HEK293 (cell line): ENCODE measurements at regions not wholly inside any gene's neighbourhood (a gene's known extent, or its start where the extent isn't known, plus 50 kb on each side); places are given as distances from the start of the nearest gene placed in this dataset.

ENCODE experiments used
- CTCF ChIA-PET: fragments of 350-600 bp; formaldehyde crosslinking; extraction: SDS; loops from one replicate; lab custom pipeline; 2021; ENCODE audit warnings: antibody characterized with exemption; lab: Yijun Ruan, JAX
- POLR2A ChIA-PET: fragments of 300-600 bp; formaldehyde crosslinking; extraction: SDS; loops from one replicate; lab custom pipeline; 2020; ENCODE audit warnings: antibody characterized with exemption, inconsistent platforms; lab: Yijun Ruan, JAX
- H3K27ac ChIP-seq: fragments of 200-500 bp; sonication (Bioruptor generic); 2 replicates; pipeline ENCODE4 v1.5.1; 2014; ENCODE audit warnings: low read depth, low read length, control low read depth, inconsistent platforms; ENCODE audit errors: extremely low read depth
- H3K36me3 ChIP-seq, 2 experiments: fragments of 200-500 bp in 1 of 2; sonication (Bioruptor generic) in 1 of 2; 1 replicate in 1 of 2; 2 replicates in 1 of 2; pipeline ENCODE4 v1.5.1; 2014 to 2017; ENCODE audit warnings: inconsistent platforms in 2 of 2, low read length in 2 of 2; ENCODE audit not compliant: control insufficient read depth in 2 of 2, insufficient read depth in 1 of 2
- H3K4me1 ChIP-seq: fragments of 200-500 bp; sonication (Bioruptor generic); 2 replicates; pipeline ENCODE4 v1.5.1; 2014; ENCODE audit warnings: mild to moderate bottlenecking, low read length, inconsistent platforms; ENCODE audit not compliant: control insufficient read depth, insufficient read depth
- H3K4me3 ChIP-seq: 2 replicates; pipeline ENCODE4 v1.5.1; 2011; ENCODE audit warnings: low read depth, mild to moderate bottlenecking, control low read depth, low read length, moderate library complexity
- H3K9me3 ChIP-seq: fragments of 200-500 bp; sonication (Bioruptor generic); 2 replicates; pipeline ENCODE4 v1.5.1; 2014; ENCODE audit warnings: low read depth, low read length, inconsistent platforms; ENCODE audit not compliant: control insufficient read depth, insufficient read depth
- KLF1 ChIP-seq: fragments of 450-650 bp; formaldehyde crosslinking; IDR thresholded peaks from 2 replicates; pipeline ENCODE4 v1.5.1; 2016; ENCODE audit warnings: missing biosample characterization, missing genetic modification characterization
- SALL2 ChIP-seq: fragments of 450-650 bp; formaldehyde crosslinking; IDR thresholded peaks from 2 replicates; pipeline ENCODE4 v1.5.0; 2017; ENCODE audit warnings: missing biosample characterization, mild to moderate bottlenecking, missing genetic modification characterization, borderline replicate concordance
- SCRT2 ChIP-seq: fragments of 450-650 bp; formaldehyde crosslinking; IDR thresholded peaks from 2 replicates; pipeline ENCODE4 v1.5.1; 2016; ENCODE audit warnings: missing biosample characterization, missing genetic modification characterization
- TRIM28 ChIP-seq: IDR thresholded peaks from 2 replicates; pipeline ENCODE4 v1.6.1; 2011; ENCODE audit warnings: low read length, control low read depth, borderline replicate concordance
- ZFP3 ChIP-seq: fragments of 450-650 bp; formaldehyde crosslinking; IDR thresholded peaks from 2 replicates; pipeline ENCODE4 v1.5.1; 2016; ENCODE audit warnings: low read depth, missing biosample characterization, missing genetic modification characterization
- ZFP41 ChIP-seq: fragments of 450-650 bp; formaldehyde crosslinking; IDR thresholded peaks from 2 replicates; pipeline ENCODE4 v1.5.1; 2016; ENCODE audit warnings: missing biosample characterization, missing genetic modification characterization, borderline replicate concordance
- ZFP69B ChIP-seq: fragments of 450-650 bp; formaldehyde crosslinking; IDR thresholded peaks from 2 replicates; pipeline ENCODE4 v1.5.1; 2016; ENCODE audit warnings: missing biosample characterization, missing genetic modification characterization
- ZNF184 ChIP-seq: fragments of 450-650 bp; IDR thresholded peaks from 2 replicates; pipeline ENCODE4 v1.5.1; 2018; ENCODE audit warnings: missing biosample characterization, mild to moderate bottlenecking, missing genetic modification characterization
- ZNF221 ChIP-seq: fragments of 450-650 bp; formaldehyde crosslinking; IDR thresholded peaks from 2 replicates; pipeline ENCODE4 v1.5.1; 2017; ENCODE audit warnings: missing biosample characterization, missing genetic modification characterization, borderline replicate concordance
- ZNF26 ChIP-seq: fragments of 450-650 bp; formaldehyde crosslinking; IDR thresholded peaks from 2 replicates; pipeline ENCODE4 v1.5.1; 2016; ENCODE audit warnings: missing biosample characterization, missing genetic modification characterization
- ZNF324 ChIP-seq: fragments of 450-650 bp; formaldehyde crosslinking; IDR thresholded peaks from 2 replicates; pipeline ENCODE4 v1.5.1; 2016; ENCODE audit warnings: missing biosample characterization, missing genetic modification characterization
- ZNF350 ChIP-seq: fragments of 450-650 bp; formaldehyde crosslinking; IDR thresholded peaks from 2 replicates; pipeline ENCODE4 v1.5.0; 2017; ENCODE audit warnings: missing biosample characterization, mild to moderate bottlenecking, missing genetic modification characterization
- ZNF37A ChIP-seq: fragments of 450-650 bp; IDR thresholded peaks from 2 replicates; pipeline ENCODE4 v1.5.1; 2018; ENCODE audit warnings: missing biosample characterization, missing genetic modification characterization
- ZNF416 ChIP-seq: fragments of 450-650 bp; formaldehyde crosslinking; IDR thresholded peaks from 2 replicates; pipeline ENCODE4 v1.5.1; 2016; ENCODE audit warnings: missing biosample characterization, missing genetic modification characterization
- ZNF654 ChIP-seq: fragments of 450-650 bp; formaldehyde crosslinking; IDR thresholded peaks from 2 replicates; pipeline ENCODE4 v1.5.1; 2016; ENCODE audit warnings: low read depth, missing biosample characterization, missing genetic modification characterization
- ZNF658 ChIP-seq: fragments of 450-650 bp; formaldehyde crosslinking; IDR thresholded peaks from 2 replicates; pipeline ENCODE4; 2016; ENCODE audit warnings: missing biosample characterization, missing genetic modification characterization
- ZNF660 ChIP-seq: fragments of 450-650 bp; IDR thresholded peaks from 2 replicates; pipeline ENCODE4 v1.5.1; 2018; ENCODE audit warnings: missing biosample characterization, mild to moderate bottlenecking, missing genetic modification characterization
- ZNF704 ChIP-seq: fragments of 450-650 bp; formaldehyde crosslinking; IDR thresholded peaks from 2 replicates; pipeline ENCODE4 v1.5.1; 2016; ENCODE audit warnings: missing biosample characterization, missing genetic modification characterization
- ZNF747 ChIP-seq: fragments of 450-650 bp; formaldehyde crosslinking; IDR thresholded peaks from 2 replicates; pipeline ENCODE4 v1.5.1; 2016; ENCODE audit warnings: missing biosample characterization, missing genetic modification characterization
- ZNF792 ChIP-seq: fragments of 450-650 bp; formaldehyde crosslinking; IDR thresholded peaks from 2 replicates; pipeline ENCODE4 v1.5.1; 2016; ENCODE audit warnings: missing biosample characterization, missing genetic modification characterization
- ZNF843 ChIP-seq: fragments of 450-650 bp; formaldehyde crosslinking; IDR thresholded peaks from 2 replicates; pipeline ENCODE4 v1.5.1; 2016; ENCODE audit warnings: missing biosample characterization, missing genetic modification characterization
- TF ChIP-seq, protein P1 (sequence below): fragments of 450-650 bp; formaldehyde crosslinking; IDR thresholded peaks from 2 replicates; pipeline ENCODE4 v1.5.1; 2016; ENCODE audit warnings: missing biosample characterization, missing genetic modification characterization
- TF ChIP-seq, protein P2 (sequence below): fragments of 450-650 bp; formaldehyde crosslinking; IDR thresholded peaks from 2 replicates; pipeline ENCODE4 v1.5.1; 2016; ENCODE audit warnings: missing biosample characterization, missing genetic modification characterization
- TF ChIP-seq, protein P3 (sequence below): fragments of 450-650 bp; formaldehyde crosslinking; IDR thresholded peaks from 2 replicates; pipeline ENCODE4 v1.5.1; 2016; ENCODE audit warnings: missing biosample characterization, missing genetic modification characterization
- TF ChIP-seq, protein P4 (sequence below): fragments of 450-650 bp; formaldehyde crosslinking; IDR thresholded peaks from 2 replicates; pipeline ENCODE4 v1.5.1; 2017; ENCODE audit warnings: missing biosample characterization, mild to moderate bottlenecking, missing genetic modification characterization, moderate library complexity

DNA sequence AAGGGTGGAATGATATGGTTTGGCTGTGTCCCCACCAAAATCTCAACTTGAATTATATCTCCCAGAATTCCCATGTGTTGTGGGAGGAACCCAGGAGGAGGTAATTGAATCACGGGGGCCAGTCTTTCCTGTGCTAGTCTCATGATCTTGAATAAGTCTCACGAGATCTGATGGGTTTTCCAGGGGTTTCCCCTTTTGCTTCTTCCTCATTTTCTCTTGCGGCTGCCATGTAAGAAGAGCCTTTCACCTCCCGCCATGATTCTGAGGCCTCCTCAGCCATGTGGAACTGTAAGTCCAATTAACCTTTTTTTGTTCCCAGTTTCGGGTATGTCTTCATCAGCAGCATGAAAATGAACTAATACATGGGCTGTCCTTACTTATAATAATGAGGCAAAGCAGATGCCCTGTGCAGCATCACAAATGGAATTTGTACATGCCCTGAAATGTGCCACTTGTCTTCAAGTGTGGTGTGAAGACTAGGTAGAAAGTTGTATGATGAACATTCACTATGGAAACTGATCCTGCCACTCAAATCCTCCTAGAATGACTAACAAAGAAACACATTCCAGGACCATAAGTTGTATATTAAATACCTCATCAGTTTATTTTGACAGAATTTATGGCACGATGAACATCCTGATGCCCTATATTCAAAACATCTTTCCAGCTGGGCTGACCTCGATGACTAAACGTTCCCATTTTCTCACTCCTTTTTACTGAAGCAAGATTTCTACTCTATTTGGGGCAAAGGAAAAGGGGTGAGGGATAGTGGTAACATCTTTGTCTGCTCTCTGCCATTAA is 122.8 kb upstream of the CTTNBP2 start:
- no peak overlapping the region for H3K27ac ChIP-seq
- ChIA-PET POLR2A (no interaction called here), CTCF (no interaction called here)
- H3K4me1 ChIP-seq: no peaks in the 10 kb centered on the region
- no peak overlapping the region for H3K4me3 ChIP-seq
- no peak for TF ChIP-seq ZNF221 (tag by site-specific recombination)
- no peak for TF ChIP-seq ZNF792 (tag by site-specific recombination)
- TF ChIP-seq, protein P1, sequence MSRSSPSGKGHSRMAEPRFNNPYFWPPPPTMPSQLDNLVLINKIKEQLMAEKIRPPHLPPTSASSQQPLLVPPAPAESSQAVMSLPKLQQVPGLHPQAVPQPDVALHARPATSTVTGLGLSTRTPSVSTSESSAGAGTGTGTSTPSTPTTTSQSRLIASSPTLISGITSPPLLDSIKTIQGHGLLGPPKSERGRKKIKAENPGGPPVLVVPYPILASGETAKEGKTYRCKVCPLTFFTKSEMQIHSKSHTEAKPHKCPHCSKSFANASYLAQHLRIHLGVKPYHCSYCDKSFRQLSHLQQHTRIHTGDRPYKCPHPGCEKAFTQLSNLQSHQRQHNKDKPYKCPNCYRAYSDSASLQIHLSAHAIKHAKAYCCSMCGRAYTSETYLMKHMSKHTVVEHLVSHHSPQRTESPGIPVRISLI (tag by site-specific recombination): no peak
- TF ChIP-seq SCRT2 (tag by site-specific recombination): no peak
- TF ChIP-seq ZNF324 (tag by site-specific recombination): no peak
- no peak for TF ChIP-seq ZNF26 (tag by site-specific recombination)
- no peak for TF ChIP-seq ZNF843 (tag by site-specific recombination)
- no peaks in the 10 kb centered on the region for H3K9me3 ChIP-seq
- no peaks in the 10 kb centered on the region for H3K36me3 ChIP-seq

GRCh38 chr7:117997862-117998825 is 124.9 kb upstream of the CTTNBP2 start:
- Histone ChIP-seq H3K9me3 (no peaks in the 10 kb centered on the region), H3K27ac (no peak overlapping the region), H3K36me3 (no peaks in the 10 kb centered on the region), H3K4me1 (no peaks in the 10 kb centered on the region), H3K4me3 (no peak overlapping the region)
- no peak for TF ChIP-seq ZNF350 (tag by site-specific recombination)
- no peak for TF ChIP-seq TRIM28
- TF ChIP-seq ZNF658 (tag by site-specific recombination): no peak
- TF ChIP-seq, protein P2, sequence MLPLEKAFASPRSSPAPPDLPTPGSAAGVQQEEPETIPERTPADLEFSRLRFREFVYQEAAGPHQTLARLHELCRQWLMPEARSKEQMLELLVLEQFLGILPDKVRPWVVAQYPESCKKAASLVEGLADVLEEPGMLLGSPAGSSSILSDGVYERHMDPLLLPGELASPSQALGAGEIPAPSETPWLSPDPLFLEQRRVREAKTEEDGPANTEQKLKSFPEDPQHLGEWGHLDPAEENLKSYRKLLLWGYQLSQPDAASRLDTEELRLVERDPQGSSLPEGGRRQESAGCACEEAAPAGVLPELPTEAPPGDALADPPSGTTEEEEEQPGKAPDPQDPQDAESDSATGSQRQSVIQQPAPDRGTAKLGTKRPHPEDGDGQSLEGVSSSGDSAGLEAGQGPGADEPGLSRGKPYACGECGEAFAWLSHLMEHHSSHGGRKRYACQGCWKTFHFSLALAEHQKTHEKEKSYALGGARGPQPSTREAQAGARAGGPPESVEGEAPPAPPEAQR: no peak
- no peak for TF ChIP-seq ZNF660 (tag by site-specific recombination)
- TF ChIP-seq ZFP69B (tag by site-specific recombination): no peak
- TF ChIP-seq ZNF747: no peak
- no peak for TF ChIP-seq ZNF654
- TF ChIP-seq ZNF37A: no peak
- TF ChIP-seq, protein P3, sequence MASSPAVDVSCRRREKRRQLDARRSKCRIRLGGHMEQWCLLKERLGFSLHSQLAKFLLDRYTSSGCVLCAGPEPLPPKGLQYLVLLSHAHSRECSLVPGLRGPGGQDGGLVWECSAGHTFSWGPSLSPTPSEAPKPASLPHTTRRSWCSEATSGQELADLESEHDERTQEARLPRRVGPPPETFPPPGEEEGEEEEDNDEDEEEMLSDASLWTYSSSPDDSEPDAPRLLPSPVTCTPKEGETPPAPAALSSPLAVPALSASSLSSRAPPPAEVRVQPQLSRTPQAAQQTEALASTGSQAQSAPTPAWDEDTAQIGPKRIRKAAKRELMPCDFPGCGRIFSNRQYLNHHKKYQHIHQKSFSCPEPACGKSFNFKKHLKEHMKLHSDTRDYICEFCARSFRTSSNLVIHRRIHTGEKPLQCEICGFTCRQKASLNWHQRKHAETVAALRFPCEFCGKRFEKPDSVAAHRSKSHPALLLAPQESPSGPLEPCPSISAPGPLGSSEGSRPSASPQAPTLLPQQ: no peak
- TF ChIP-seq, protein P4, sequence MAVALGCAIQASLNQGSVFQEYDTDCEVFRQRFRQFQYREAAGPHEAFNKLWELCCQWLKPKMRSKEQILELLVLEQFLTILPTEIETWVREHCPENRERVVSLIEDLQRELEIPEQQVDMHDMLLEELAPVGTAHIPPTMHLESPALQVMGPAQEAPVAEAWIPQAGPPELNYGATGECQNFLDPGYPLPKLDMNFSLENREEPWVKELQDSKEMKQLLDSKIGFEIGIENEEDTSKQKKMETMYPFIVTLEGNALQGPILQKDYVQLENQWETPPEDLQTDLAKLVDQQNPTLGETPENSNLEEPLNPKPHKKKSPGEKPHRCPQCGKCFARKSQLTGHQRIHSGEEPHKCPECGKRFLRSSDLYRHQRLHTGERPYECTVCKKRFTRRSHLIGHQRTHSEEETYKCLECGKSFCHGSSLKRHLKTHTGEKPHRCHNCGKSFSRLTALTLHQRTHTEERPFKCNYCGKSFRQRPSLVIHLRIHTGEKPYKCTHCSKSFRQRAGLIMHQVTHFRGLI (tag by site-specific recombination): no peak
- no peak for TF ChIP-seq SALL2 (tag by site-specific recombination)
- TF ChIP-seq ZNF184 (tag by site-specific recombination): no peak
- TF ChIP-seq ZNF704: no peak
- TF ChIP-seq ZFP41 (tag by site-specific recombination): no peak
- TF ChIP-seq ZNF792 (tag by site-specific recombination): no peak
- no peak for TF ChIP-seq KLF1 (tag by site-specific recombination)
- no peak for TF ChIP-seq ZNF416
- TF ChIP-seq ZFP3: no peak
- POLR2A ChIA-PET: no interaction called here
- CTCF ChIA-PET: interaction anchor here (0.7 kb wide), 1 partner anchor 184 kb away, joined by 4 read pairs; no protein-coding TSS in a partner anchor
